HG02981 (cell line): ENCODE measurements at regions not wholly inside any gene's neighbourhood (a gene's known extent, or its start where the extent isn't known, plus 50 kb on each side); places are given as distances from the start of the nearest gene placed in this dataset.
"Not testable (repeated sequence)": the region's sequence is repeated elsewhere in the genome, so short reads cannot be mapped to it uniquely, and the experiment has no call there.

Experiments
- ATAC-seq: cut with Tn5 transposase; IDR thresholded peaks from one replicate; pipeline ENCODE4 v1.9.1; 2021; ENCODE audit warnings: mild to moderate bottlenecking, moderate library complexity; ENCODE audit not compliant: unreplicated experiment

GRCh38 chrX:76774912-76775311, 347.4 kb downstream of the MAGEE1 start:
- not testable (repeated sequence) for ATAC-seq

GRCh38 chrX:76796311-76796710, 368.8 kb downstream of the MAGEE1 start:
- ATAC-seq, result no peak

- ATAC-seq, result no peak
Measured at GRCh38 chrX:76802708-76803107, 375.2 kb downstream of the MAGEE1 start.

- no peak for ATAC-seq
Measured at GRCh38 chrX:76815754-76816153, 388.2 kb downstream of the MAGEE1 start.

GRCh38 chrX:76817279-76817678, 389.8 kb downstream of the MAGEE1 start:
- not testable (repeated sequence) for ATAC-seq

- no peak for ATAC-seq
Measured at GRCh38 chrX:76821276-76821675, 393.8 kb downstream of the MAGEE1 start.

- ATAC-seq, result no peak
Measured at GRCh38 chrX:76827672-76828071, 400.2 kb downstream of the MAGEE1 start.

- not testable (repeated sequence) for ATAC-seq
Measured at GRCh38 chrX:76840902-76841301, 413.4 kb downstream of the MAGEE1 start.

- ATAC-seq, result no peak
Measured at GRCh38 chrX:76850851-76851250, 423.3 kb downstream of the MAGEE1 start.

- ATAC-seq, result no peak
Measured at GRCh38 chrX:76862509-76862908, 435.0 kb downstream of the MAGEE1 start.

GRCh38 chrX:76893930-76894329, 466.4 kb downstream of the MAGEE1 start:
- no peak for ATAC-seq

- ATAC-seq, result no peak
Measured at GRCh38 chrX:76915836-76916235, 488.3 kb downstream of the MAGEE1 start.

GRCh38 chrX:76918033-76918432, 490.5 kb downstream of the MAGEE1 start:
- ATAC-seq, result no peak

- ATAC-seq, result no peak
Measured at GRCh38 chrX:76919761-76920160, 492.3 kb downstream of the MAGEE1 start.

- ATAC-seq, result no peak
Measured at GRCh38 chrX:76920607-76921006, 493.1 kb downstream of the MAGEE1 start.

- no peak for ATAC-seq
Measured at GRCh38 chrX:76921176-76921575, 493.7 kb downstream of the MAGEE1 start.

- ATAC-seq, result no peak
Measured at GRCh38 chrX:76922100-76922499, 494.6 kb downstream of the MAGEE1 start.

GRCh38 chrX:76924616-76925015, 497.1 kb downstream of the MAGEE1 start:
- ATAC-seq, result not testable (repeated sequence)

GRCh38 chrX:76931518-76931917, 504.0 kb downstream of the MAGEE1 start:
- ATAC-seq, result no peak

GRCh38 chrX:76957485-76957884, 489.7 kb upstream of the FGF16 start:
- no peak for ATAC-seq

GRCh38 chrX:76971393-76972376, 475.5 kb upstream of the FGF16 start:
- no peak for ATAC-seq

- ATAC-seq, result no peak
Measured at GRCh38 chrX:76977452-76977851, 469.7 kb upstream of the FGF16 start.
